H1 (cell line): ENCODE measurements at regions not wholly inside any gene's neighbourhood (a gene's known extent, or its start where the extent isn't known, plus 50 kb on each side); places are given as distances from the start of the nearest gene placed in this dataset.

ENCODE experiments used
- HDAC2 ChIP-seq, 2 experiments: fragments of 300-600 bp in 1 of 2; sonication (generic) in 1 of 2; IDR thresholded peaks; 2 replicates each; pipeline ENCODE4 v1.6.1; 2011 to 2012; ENCODE audit warnings: low read depth in 2 of 2, low read length in 2 of 2, mild to moderate bottlenecking in 2 of 2, moderate library complexity in 2 of 2, borderline replicate concordance in 1 of 2, inconsistent platforms in 1 of 2

GRCh38 chr9:115635680-115636383 lies 517.8 kb upstream of the PAPPA start (continued):
- no peak for TF ChIP-seq HDAC2 (IDR thresholded peaks at IDR 0.05; ENCODE audit: borderline replicate concordance in 1 of 2, low read depth in 2 of 2, low read length in 2 of 2)
